Tibial artery (tissue), 4 donors: ENCODE measurements at regions not wholly inside any gene's neighbourhood (a gene's known extent, or its start where the extent isn't known, plus 50 kb on each side); places are given as distances from the start of the nearest gene placed in this dataset.

Source experiments
- DNase-seq, 2 donors: peaks; one replicate each; pipeline ENCODE4 v3.0.0-alpha.2; 2019
- H3K27ac ChIP-seq, 2 donors: fragments of 200-600 bp; sonication (generic) in 1 of 2; 1 replicate in 1 of 2; 2 replicates in 1 of 2; pipeline ENCODE4 v1.5.1; 2018 to 2019; ENCODE audit warnings: mild to moderate bottlenecking in 1 of 2
- H3K27me3 ChIP-seq, 2 donors: fragments of 200-600 bp; sonication (generic) in 1 of 2; one replicate each; pipeline versions ENCODE4 v1.5.1 to v1.6.0; 2016 to 2019
- H3K36me3 ChIP-seq, 3 donors: fragments of 200-600 bp; sonication (generic) in 2 of 3; one replicate each; pipeline ENCODE4 v1.5.1; 2016 to 2019; ENCODE audit warnings: mild to moderate bottlenecking in 2 of 3
- H3K4me1 ChIP-seq, 4 donors: fragments of 200-600 bp; sonication (generic) in 2 of 4; 1 replicate in 3 of 4; 2 replicates in 1 of 4; pipeline ENCODE4 v1.5.1; 2016 to 2019
- H3K4me3 ChIP-seq, 2 donors: fragments of 200-600 bp; sonication (generic) in 1 of 2; 1 replicate in 1 of 2; 2 replicates in 1 of 2; pipeline ENCODE4 v1.5.1; 2018 to 2019; ENCODE audit warnings: mild to moderate bottlenecking in 2 of 2
- H3K9me3 ChIP-seq, 3 donors: fragments of 200-600 bp; sonication (generic) in 1 of 3; one replicate each; pipeline ENCODE4 v1.5.1; 2016 to 2019
- CTCF ChIP-seq, 2 experiments: fragments of 200-600 bp in 1 of 2; fragments of 450-650 bp in 1 of 2; IDR thresholded peaks; one replicate each; pipeline ENCODE4 v1.5.1; 2017 to 2019; ENCODE audit warnings: antibody characterized with exemption in 2 of 2, mild to moderate bottlenecking in 1 of 2, moderate library complexity in 1 of 2
- intact Hi-C: fragments of 100-400 bp; cut with DNase I; formaldehyde crosslinking; loops from one replicate; pipeline ENCODE4 v1.15.0; 2023; ENCODE audit warnings: low total_unique reads

GRCh38 chr2:8630676-8631464 is 51.0 kb upstream of the ID2 start:
- no peak for TF ChIP-seq CTCF (IDR thresholded peaks at IDR 0.05)
- no peaks in the 10 kb centered on the region for H3K36me3 ChIP-seq
- DNase-seq: peak in 1 of 2 donors; percentile 9
- intact Hi-C loops: no loop called here
- no peaks in the 10 kb centered on the region for H3K9me3 ChIP-seq
- H3K27ac ChIP-seq: no peak overlapping the region
- H3K4me3 ChIP-seq: no peak overlapping the region
- no peaks in the 10 kb centered on the region for H3K4me1 ChIP-seq
- no peaks in the 10 kb centered on the region for H3K27me3 ChIP-seq

- intact Hi-C loops: no loop called here
- no peak overlapping the region for H3K4me3 ChIP-seq
- H3K27me3 ChIP-seq: no peaks in the 10 kb centered on the region
- H3K36me3 ChIP-seq: no peaks in the 10 kb centered on the region
- H3K9me3 ChIP-seq: no peaks in the 10 kb centered on the region
- peaks cover 0 to 4% (median 0%) of the 10 kb centered on the region in 4 donors for H3K4me1 ChIP-seq
- no peak for DNase-seq
- TF ChIP-seq CTCF (IDR thresholded peaks at IDR 0.05): no peak
- no peak overlapping the region for H3K27ac ChIP-seq
These were observed 50.3 kb upstream of the ID2 start for GRCh38 chr2:8631465-8632005.
